Fibroblast of lung (primary cell): ENCODE measurements at regions not wholly inside any gene's neighbourhood (a gene's known extent, or its start where the extent isn't known, plus 50 kb on each side); places are given as distances from the start of the nearest gene placed in this dataset.
"Not testable (repeated sequence)": the region's sequence is repeated elsewhere in the genome, so short reads cannot be mapped to it uniquely, and the experiment has no call there.

Source experiments
- DNase-seq, 2 donors: peaks; one replicate each; pipeline versions ENCODE4 v3.0.0 to v3.0.0-alpha.2; 2010; ENCODE audit warnings: low read depth in 2 of 2
- H2AFZ ChIP-seq: 2 replicates; pipeline ENCODE4 v1.5.1; 2012; ENCODE audit warnings: low read length, control low read depth, inconsistent platforms
- H3K27ac ChIP-seq: 2 replicates; pipeline ENCODE4 v1.5.1; 2011; ENCODE audit warnings: low read length, control low read depth; ENCODE audit not compliant: insufficient read depth
- H3K27me3 ChIP-seq: 2 replicates; pipeline ENCODE4 v1.5.1; 2011; ENCODE audit warnings: mild to moderate bottlenecking, low read length; ENCODE audit not compliant: control insufficient read depth, insufficient read depth
- H3K36me3 ChIP-seq: 2 replicates; pipeline ENCODE4 v1.5.1; 2011; ENCODE audit warnings: low read length; ENCODE audit not compliant: control insufficient read depth, insufficient read depth
- H3K4me1 ChIP-seq: 2 replicates; pipeline ENCODE4 v1.5.1; 2011; ENCODE audit warnings: low read length; ENCODE audit not compliant: control insufficient read depth, insufficient read depth; ENCODE audit errors: extremely low read depth
- H3K4me2 ChIP-seq: 2 replicates; pipeline ENCODE4 v1.5.1; 2011; ENCODE audit warnings: low read length, control low read depth; ENCODE audit not compliant: insufficient read depth; ENCODE audit errors: extremely low read depth
- H3K4me3 ChIP-seq, 4 experiments: fragments of 200-600 bp in 1 of 4; sonication (generic) in 1 of 4; replicated peaks in 1 of 4; 2 replicates each; pipeline ENCODE4 v1.5.1; 2011 to 2016; ENCODE audit warnings: low read length in 4 of 4, low read depth in 3 of 4, mild to moderate bottlenecking in 3 of 4, control low read depth in 2 of 4, inconsistent platforms in 1 of 4, mixed read lengths in 1 of 4; ENCODE audit not compliant: insufficient read depth in 1 of 4; ENCODE audit errors: control extremely low read depth in 1 of 4
- H3K79me2 ChIP-seq: 2 replicates; pipeline ENCODE4 v1.5.1; 2012; ENCODE audit warnings: mild to moderate bottlenecking, low read length, inconsistent platforms; ENCODE audit not compliant: control insufficient read depth, insufficient read depth
- H3K9ac ChIP-seq: 2 replicates; pipeline ENCODE4 v1.5.1; 2011; ENCODE audit warnings: mild to moderate bottlenecking, low read length, control low read depth; ENCODE audit not compliant: insufficient read depth
- H3K9me3 ChIP-seq: 2 replicates; pipeline ENCODE4 v1.5.1; 2012; ENCODE audit warnings: low read depth, low read length; ENCODE audit not compliant: control insufficient read depth, insufficient read depth
- H4K20me1 ChIP-seq: 2 replicates; pipeline ENCODE4 v1.5.1; 2011; ENCODE audit warnings: low read length; ENCODE audit not compliant: control insufficient read depth, insufficient read depth; ENCODE audit errors: extremely low read depth
- CTCF ChIP-seq, 2 donors: IDR thresholded peaks in 1 of 2; conservative IDR thresholded peaks in 1 of 2; 1 replicate in 1 of 2; 2 replicates in 1 of 2; pipeline ENCODE4 v1.5.1; 2011 to 2012; ENCODE audit warnings: low read length in 2 of 2, control low read depth in 1 of 2, inconsistent platforms in 1 of 2, low read depth in 1 of 2, mild to moderate bottlenecking in 1 of 2
- EZH2 ChIP-seq: IDR thresholded peaks from 2 replicates; pipeline ENCODE4 v1.5.1; 2012; ENCODE audit warnings: low read length, control low read depth, mild to moderate bottlenecking; ENCODE audit errors: missing control alignments

GRCh38 chr13:58329746-58330145 lies 698.2 kb downstream of the PCDH17 start:
- H4K20me1 ChIP-seq: no peaks in the 10 kb centered on the region
- H3K4me3 ChIP-seq: no peak overlapping the region
- no peaks in the 10 kb centered on the region for H3K4me1 ChIP-seq
- no peak for TF ChIP-seq EZH2
- no peak overlapping the region for H3K9ac ChIP-seq
- DNase-seq: no peak
- no peaks in the 10 kb centered on the region for H3K9me3 ChIP-seq
- no peak overlapping the region for H2AFZ ChIP-seq
- no peaks in the 10 kb centered on the region for H3K36me3 ChIP-seq
- no peaks in the 10 kb centered on the region for H3K27me3 ChIP-seq
- H3K4me2 ChIP-seq: no peak overlapping the region
- no peaks in the 10 kb centered on the region for H3K79me2 ChIP-seq
- no peak overlapping the region for H3K27ac ChIP-seq

- DNase-seq: no peak
- no peak overlapping the region for H3K27ac ChIP-seq
- H2AFZ ChIP-seq: no peak overlapping the region
- no peaks in the 10 kb centered on the region for H3K79me2 ChIP-seq
- H3K9me3 ChIP-seq: no peaks in the 10 kb centered on the region
- no peaks in the 10 kb centered on the region for H3K4me1 ChIP-seq
- no peaks in the 10 kb centered on the region for H3K36me3 ChIP-seq
- no peak overlapping the region for H3K9ac ChIP-seq
- TF ChIP-seq EZH2: no peak
- no peak for TF ChIP-seq CTCF (conservative IDR thresholded peaks at IDR 0.05 in 1 of 2, IDR thresholded peaks at IDR 0.05 in 1 of 2; ENCODE audit: low read depth in 1 of 2, low read length in 2 of 2)
- H3K4me2 ChIP-seq: no peak overlapping the region
- H3K27me3 ChIP-seq: no peaks in the 10 kb centered on the region
- no peak overlapping the region for H3K4me3 ChIP-seq
- no peaks in the 10 kb centered on the region for H4K20me1 ChIP-seq
Measured at GRCh38 chr13:58340895-58341294, 709.4 kb downstream of the PCDH17 start.

GRCh38 chr13:58341318-58341717 lies 709.8 kb downstream of the PCDH17 start:
- Histone ChIP-seq H3K79me2 (no peaks in the 10 kb centered on the region), H3K4me2 (no peak overlapping the region), H3K27me3 (no peaks in the 10 kb centered on the region), H2AFZ (no peak overlapping the region), H4K20me1 (no peaks in the 10 kb centered on the region), H3K4me3 (no peak overlapping the region), H3K27ac (no peak overlapping the region), H3K4me1 (no peaks in the 10 kb centered on the region), H3K9me3 (no peaks in the 10 kb centered on the region), H3K9ac (no peak overlapping the region), H3K36me3 (no peaks in the 10 kb centered on the region)
- no peak for DNase-seq
- TF ChIP-seq CTCF (conservative IDR thresholded peaks at IDR 0.05 in 1 of 2, IDR thresholded peaks at IDR 0.05 in 1 of 2; ENCODE audit: low read depth in 1 of 2, low read length in 2 of 2): no peak
- TF ChIP-seq EZH2: no peak

GRCh38 chr13:58343076-58343475 lies 711.5 kb downstream of the PCDH17 start:
- Histone ChIP-seq H3K9ac (no peak overlapping the region), H3K27ac (no peak overlapping the region), H3K36me3 (no peaks in the 10 kb centered on the region), H3K27me3 (no peaks in the 10 kb centered on the region), H3K4me3 (no peak overlapping the region), H3K4me1 (no peaks in the 10 kb centered on the region), H4K20me1 (no peaks in the 10 kb centered on the region), H3K79me2 (no peaks in the 10 kb centered on the region), H3K4me2 (no peak overlapping the region), H2AFZ (no peak overlapping the region), H3K9me3 (no peaks in the 10 kb centered on the region)
- no peak for TF ChIP-seq CTCF (conservative IDR thresholded peaks at IDR 0.05 in 1 of 2, IDR thresholded peaks at IDR 0.05 in 1 of 2; ENCODE audit: low read depth in 1 of 2, low read length in 2 of 2)
- TF ChIP-seq EZH2: no peak
- peak; percentile 4 to 27 for DNase-seq

GRCh38 chr13:58352100-58352499 lies 720.6 kb downstream of the PCDH17 start:
- not testable (repeated sequence) for H3K79me2 ChIP-seq, DNase-seq, H3K36me3 ChIP-seq, H3K27me3 ChIP-seq, H3K9me3 ChIP-seq, H2AFZ ChIP-seq, H3K4me1 ChIP-seq, H4K20me1 ChIP-seq, H3K27ac ChIP-seq, H3K4me2 ChIP-seq, H3K9ac ChIP-seq, H3K4me3 ChIP-seq
